ENCODE measurements at regions not wholly inside any gene's neighbourhood (a gene's known extent, or its start where the extent isn't known, plus 50 kb on each side); places are given as distances from the start of the nearest gene placed in this dataset.

- DNase-seq (ENCODE audit: low read depth) = no peak
- TF ChIP-seq, protein P1, sequence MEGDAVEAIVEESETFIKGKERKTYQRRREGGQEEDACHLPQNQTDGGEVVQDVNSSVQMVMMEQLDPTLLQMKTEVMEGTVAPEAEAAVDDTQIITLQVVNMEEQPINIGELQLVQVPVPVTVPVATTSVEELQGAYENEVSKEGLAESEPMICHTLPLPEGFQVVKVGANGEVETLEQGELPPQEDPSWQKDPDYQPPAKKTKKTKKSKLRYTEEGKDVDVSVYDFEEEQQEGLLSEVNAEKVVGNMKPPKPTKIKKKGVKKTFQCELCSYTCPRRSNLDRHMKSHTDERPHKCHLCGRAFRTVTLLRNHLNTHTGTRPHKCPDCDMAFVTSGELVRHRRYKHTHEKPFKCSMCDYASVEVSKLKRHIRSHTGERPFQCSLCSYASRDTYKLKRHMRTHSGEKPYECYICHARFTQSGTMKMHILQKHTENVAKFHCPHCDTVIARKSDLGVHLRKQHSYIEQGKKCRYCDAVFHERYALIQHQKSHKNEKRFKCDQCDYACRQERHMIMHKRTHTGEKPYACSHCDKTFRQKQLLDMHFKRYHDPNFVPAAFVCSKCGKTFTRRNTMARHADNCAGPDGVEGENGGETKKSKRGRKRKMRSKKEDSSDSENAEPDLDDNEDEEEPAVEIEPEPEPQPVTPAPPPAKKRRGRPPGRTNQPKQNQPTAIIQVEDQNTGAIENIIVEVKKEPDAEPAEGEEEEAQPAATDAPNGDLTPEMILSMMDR (conservative IDR thresholded peaks at IDR 0.05; ENCODE audit: control insufficient read depth, insufficient read depth, low read depth, low read length) = no peak
- H3K4me3 ChIP-seq (ENCODE audit: control insufficient read depth, low read depth, low read length) = no peak overlapping the region
Measured at GRCh38 chr7:131141443-131141967, 186.2 kb upstream of the MKLN1 start.

DNA sequence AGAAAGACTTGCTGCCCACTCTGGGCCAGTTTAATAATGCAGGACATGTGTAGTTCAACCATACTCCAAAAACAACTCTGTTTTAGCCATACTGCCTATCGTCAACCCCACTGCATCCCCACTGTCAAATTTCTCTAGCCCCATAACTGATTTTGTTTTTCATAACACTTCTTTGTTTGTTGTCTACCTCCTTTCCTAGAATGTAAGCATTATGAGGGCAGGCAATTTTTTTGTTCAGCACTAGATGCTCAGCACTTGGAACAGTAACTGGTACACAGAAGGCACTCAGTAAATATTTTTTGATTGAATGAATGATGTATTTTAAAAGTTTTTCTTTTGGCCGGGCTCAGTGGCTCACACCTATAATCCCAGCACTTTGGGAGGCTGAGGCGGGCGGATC is 183.8 kb upstream of the MKLN1 start:
- H3K4me3 ChIP-seq (ENCODE audit: control insufficient read depth, low read depth, low read length) = no peak overlapping the region
- no peak for DNase-seq (ENCODE audit: low read depth)
- TF ChIP-seq, protein P1 (conservative IDR thresholded peaks at IDR 0.05; ENCODE audit: control insufficient read depth, insufficient read depth, low read depth, low read length) = no peak

GRCh38 chr7:131145026-131145425 is 182.7 kb upstream of the MKLN1 start:
- DNase-seq (ENCODE audit: low read depth) = peak; percentile 36
- TF ChIP-seq, protein P1 (conservative IDR thresholded peaks at IDR 0.05; ENCODE audit: control insufficient read depth, insufficient read depth, low read depth, low read length) = no peak
- no peak overlapping the region for H3K4me3 ChIP-seq (ENCODE audit: control insufficient read depth, low read depth, low read length)

GRCh38 chr7:131145770-131146169 is 181.9 kb upstream of the MKLN1 start:
- TF ChIP-seq, protein P1 (conservative IDR thresholded peaks at IDR 0.05; ENCODE audit: control insufficient read depth, insufficient read depth, low read depth, low read length) = no peak
- no peak overlapping the region for H3K4me3 ChIP-seq (ENCODE audit: control insufficient read depth, low read depth, low read length)
- no peak for DNase-seq (ENCODE audit: low read depth)

DNA sequence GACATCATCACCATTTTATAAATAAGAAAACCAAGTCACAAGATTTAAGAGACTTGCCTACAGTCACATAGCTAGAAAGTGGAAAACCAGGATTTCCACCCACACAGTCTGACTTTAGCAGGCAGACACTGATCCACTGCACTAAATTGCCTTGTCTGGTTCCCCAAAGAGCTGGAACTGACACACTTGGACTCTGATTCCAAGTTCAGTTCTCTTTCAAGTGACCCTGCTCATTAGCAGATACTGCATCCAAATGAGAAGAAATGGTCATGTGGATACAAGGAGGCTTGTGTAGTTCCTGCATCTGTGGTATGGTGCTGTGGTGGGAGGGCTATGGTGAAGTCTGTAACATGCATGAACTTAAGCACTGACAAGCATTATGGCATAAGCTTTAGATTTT is 180.1 kb upstream of the MKLN1 start:
- TF ChIP-seq, protein P1 (conservative IDR thresholded peaks at IDR 0.05; ENCODE audit: control insufficient read depth, insufficient read depth, low read depth, low read length) = no peak
- no peak overlapping the region for H3K4me3 ChIP-seq (ENCODE audit: control insufficient read depth, low read depth, low read length)
- no peak for DNase-seq (ENCODE audit: low read depth)

DNA sequence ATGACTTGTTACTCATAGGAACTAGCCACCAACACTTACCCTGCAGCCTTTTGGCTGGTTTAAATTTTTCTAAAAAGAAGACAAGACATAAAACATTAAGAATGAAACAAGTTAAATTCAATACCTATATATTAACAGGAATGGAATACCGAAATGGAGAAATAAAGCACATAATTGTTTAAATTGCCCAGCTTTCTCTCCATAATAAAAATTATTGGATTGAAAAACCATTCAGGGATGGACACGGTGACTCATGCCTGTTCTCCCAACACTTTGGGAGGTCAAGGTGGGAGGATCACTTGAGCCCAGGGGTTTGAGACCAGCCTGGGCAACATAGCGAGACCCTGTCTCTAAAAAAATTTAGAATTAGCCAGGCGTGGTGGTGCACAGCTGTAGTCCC is 179.4 kb upstream of the MKLN1 start:
- TF ChIP-seq, protein P1 (conservative IDR thresholded peaks at IDR 0.05; ENCODE audit: control insufficient read depth, insufficient read depth, low read depth, low read length) = no peak
- H3K4me3 ChIP-seq (ENCODE audit: control insufficient read depth, low read depth, low read length) = no peak overlapping the region
- no peak for DNase-seq (ENCODE audit: low read depth)

Measured in fibroblast of mammary gland (primary cell).